ENCODE measurements at regions not wholly inside any gene's neighbourhood (a gene's known extent, or its start where the extent isn't known, plus 50 kb on each side); places are given as distances from the start of the nearest gene placed in this dataset.

DNA sequence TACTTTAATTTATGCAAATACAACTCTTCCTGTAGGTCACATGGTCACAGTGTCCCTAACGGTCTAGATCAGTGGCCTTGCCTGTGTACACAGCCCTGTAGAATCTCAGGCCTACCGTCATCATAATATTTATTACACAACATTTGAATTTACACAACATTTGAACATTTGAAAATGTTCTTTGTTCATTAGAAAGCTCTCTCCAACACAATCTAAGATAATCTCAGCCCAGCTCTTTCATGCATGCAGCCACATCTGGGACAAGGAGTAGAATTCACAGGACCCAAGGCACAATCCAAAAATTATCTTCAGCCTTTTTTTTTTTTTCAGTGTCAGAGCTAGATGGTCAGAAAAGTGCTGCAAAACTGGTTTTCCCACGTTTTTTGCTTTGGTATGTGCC lies 892.8 kb downstream of the TFAP2A start:
- Histone ChIP-seq H3K27ac (ENCODE audit: low read depth, low read length, poor library complexity, severe bottlenecking) (no peak overlapping the region), H3K27me3 (replicated peaks; ENCODE audit: insufficient read depth, low read depth, low read length, poor library complexity) (no peaks in the 10 kb centered on the region), H3K9me3 (ENCODE audit: low read depth, low read length, poor library complexity, severe bottlenecking) (no peaks in the 10 kb centered on the region), H3K4me3 (ENCODE audit: low read depth, low read length, poor library complexity, severe bottlenecking) (no peak overlapping the region), H3K36me3 (ENCODE audit: insufficient read depth, low read length, poor library complexity, severe bottlenecking) (no peaks in the 10 kb centered on the region), H3K4me1 (ENCODE audit: insufficient read depth, low read length, poor library complexity, severe bottlenecking) (peaks cover 14% of the 10 kb centered on the region)
- POLR2A ChIA-PET (ENCODE audit: low non-redundant PET), result no interaction called here
- CTCF ChIA-PET, result no interaction called here
- no TSS peak for BruUV-seq (replicated peaks)
- DNase-seq (ENCODE audit: low spot score), result no peak
- no peak for TF ChIP-seq EZH2 (IDR thresholded peaks at IDR 0.05; ENCODE audit: borderline replicate concordance, low read depth, low read length, poor library complexity, severe bottlenecking)
- TF ChIP-seq, protein P1, sequence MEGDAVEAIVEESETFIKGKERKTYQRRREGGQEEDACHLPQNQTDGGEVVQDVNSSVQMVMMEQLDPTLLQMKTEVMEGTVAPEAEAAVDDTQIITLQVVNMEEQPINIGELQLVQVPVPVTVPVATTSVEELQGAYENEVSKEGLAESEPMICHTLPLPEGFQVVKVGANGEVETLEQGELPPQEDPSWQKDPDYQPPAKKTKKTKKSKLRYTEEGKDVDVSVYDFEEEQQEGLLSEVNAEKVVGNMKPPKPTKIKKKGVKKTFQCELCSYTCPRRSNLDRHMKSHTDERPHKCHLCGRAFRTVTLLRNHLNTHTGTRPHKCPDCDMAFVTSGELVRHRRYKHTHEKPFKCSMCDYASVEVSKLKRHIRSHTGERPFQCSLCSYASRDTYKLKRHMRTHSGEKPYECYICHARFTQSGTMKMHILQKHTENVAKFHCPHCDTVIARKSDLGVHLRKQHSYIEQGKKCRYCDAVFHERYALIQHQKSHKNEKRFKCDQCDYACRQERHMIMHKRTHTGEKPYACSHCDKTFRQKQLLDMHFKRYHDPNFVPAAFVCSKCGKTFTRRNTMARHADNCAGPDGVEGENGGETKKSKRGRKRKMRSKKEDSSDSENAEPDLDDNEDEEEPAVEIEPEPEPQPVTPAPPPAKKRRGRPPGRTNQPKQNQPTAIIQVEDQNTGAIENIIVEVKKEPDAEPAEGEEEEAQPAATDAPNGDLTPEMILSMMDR (conservative IDR thresholded peaks at IDR 0.05; ENCODE audit: low read depth, low read length), result no peak
- intact Hi-C loops (cut with micrococcal nuclease; ENCODE audit: unreplicated experiment), result no loop called here

DNA sequence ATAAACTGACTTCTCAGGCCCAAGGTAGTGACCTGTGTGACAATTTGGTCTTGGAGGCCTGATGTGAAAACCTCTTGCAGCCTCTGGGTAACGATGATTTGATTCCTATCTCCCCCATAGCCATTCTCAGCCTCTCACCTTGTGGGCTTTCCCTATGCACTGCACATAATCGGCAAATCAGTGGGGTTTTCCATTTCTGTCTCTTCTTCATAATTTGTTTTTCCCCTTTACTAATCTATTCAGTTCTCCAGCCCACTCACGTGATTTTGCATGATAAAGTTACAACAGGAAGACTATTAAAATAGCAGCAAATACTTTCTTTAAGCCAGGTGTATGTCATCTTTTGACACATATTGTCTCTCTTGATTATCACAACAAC lies 893.7 kb downstream of the TFAP2A start:
- Histone ChIP-seq H3K27me3 (replicated peaks; ENCODE audit: insufficient read depth, low read depth, low read length, poor library complexity) (no peaks in the 10 kb centered on the region), H3K4me1 (ENCODE audit: insufficient read depth, low read length, poor library complexity, severe bottlenecking) (peaks cover 14% of the 10 kb centered on the region), H3K4me3 (ENCODE audit: low read depth, low read length, poor library complexity, severe bottlenecking) (no peak overlapping the region), H3K9me3 (ENCODE audit: low read depth, low read length, poor library complexity, severe bottlenecking) (no peaks in the 10 kb centered on the region), H3K36me3 (ENCODE audit: insufficient read depth, low read length, poor library complexity, severe bottlenecking) (no peaks in the 10 kb centered on the region), H3K27ac (ENCODE audit: low read depth, low read length, poor library complexity, severe bottlenecking) (no peak overlapping the region)
- BruUV-seq (replicated peaks), result no TSS peak
- no peak for DNase-seq (ENCODE audit: low spot score)
- ChIA-PET POLR2A (ENCODE audit: low non-redundant PET) (no interaction called here), CTCF (no interaction called here)
- intact Hi-C loops (cut with micrococcal nuclease; ENCODE audit: unreplicated experiment), result no loop called here
- TF ChIP-seq, protein P1 (conservative IDR thresholded peaks at IDR 0.05; ENCODE audit: low read depth, low read length), result no peak
- no peak for TF ChIP-seq EZH2 (IDR thresholded peaks at IDR 0.05; ENCODE audit: borderline replicate concordance, low read depth, low read length, poor library complexity, severe bottlenecking)

DNA sequence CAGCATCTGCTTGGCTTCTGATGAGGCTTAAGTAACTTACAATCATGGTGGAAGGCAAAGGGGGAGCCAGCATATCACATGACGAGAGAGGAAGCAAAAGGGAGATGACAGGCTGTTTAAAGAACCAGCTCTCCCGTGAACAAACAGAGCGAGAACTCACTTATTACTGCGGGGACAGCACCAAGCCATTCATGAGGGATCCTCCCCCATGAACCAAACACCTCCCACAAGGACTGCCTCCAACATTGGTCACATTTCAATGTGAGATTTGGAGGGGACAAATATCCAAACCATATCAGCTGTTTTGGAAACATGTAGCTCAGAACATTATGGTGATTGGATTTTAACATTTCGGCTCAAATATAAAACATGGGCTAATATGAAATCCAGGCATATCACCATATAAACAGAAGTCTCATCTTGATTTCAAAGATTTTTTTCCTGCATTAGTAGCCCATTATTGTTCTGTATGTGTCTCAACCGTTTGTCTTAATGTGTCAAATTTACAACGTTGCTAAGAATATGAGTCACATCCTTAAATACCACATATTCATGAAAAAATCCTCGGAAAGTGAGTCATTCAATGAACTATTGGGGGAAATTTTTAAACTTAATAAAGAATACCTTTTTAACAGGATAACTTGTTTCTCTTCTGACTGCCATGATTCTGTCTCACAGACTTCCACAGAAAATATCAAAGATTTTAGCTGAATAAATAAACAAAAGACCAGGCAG lies 894.3 kb downstream of the TFAP2A start:
- Histone ChIP-seq H3K36me3 (ENCODE audit: insufficient read depth, low read length, poor library complexity, severe bottlenecking) (no peaks in the 10 kb centered on the region), H3K4me1 (ENCODE audit: insufficient read depth, low read length, poor library complexity, severe bottlenecking) (peaks cover 14% of the 10 kb centered on the region), H3K9me3 (ENCODE audit: low read depth, low read length, poor library complexity, severe bottlenecking) (no peaks in the 10 kb centered on the region), H3K4me3 (ENCODE audit: low read depth, low read length, poor library complexity, severe bottlenecking) (no peak overlapping the region), H3K27me3 (replicated peaks; ENCODE audit: insufficient read depth, low read depth, low read length, poor library complexity) (no peaks in the 10 kb centered on the region), H3K27ac (ENCODE audit: low read depth, low read length, poor library complexity, severe bottlenecking) (no peak overlapping the region)
- ChIA-PET CTCF (no interaction called here), POLR2A (ENCODE audit: low non-redundant PET) (no interaction called here)
- no TSS peak for BruUV-seq (replicated peaks)
- intact Hi-C loops (cut with micrococcal nuclease; ENCODE audit: unreplicated experiment), result no loop called here
- peak; percentile 74 for DNase-seq (ENCODE audit: low spot score)
- no peak for TF ChIP-seq EZH2 (IDR thresholded peaks at IDR 0.05; ENCODE audit: borderline replicate concordance, low read depth, low read length, poor library complexity, severe bottlenecking)
- TF ChIP-seq, protein P1 (conservative IDR thresholded peaks at IDR 0.05; ENCODE audit: low read depth, low read length), result no peak

Measured in A673 (cell line).